ENCODE measurements at regions not wholly inside any gene's neighbourhood (a gene's known extent, or its start where the extent isn't known, plus 50 kb on each side); places are given as distances from the start of the nearest gene placed in this dataset.
"Not testable (repeated sequence)": the region's sequence is repeated elsewhere in the genome, so short reads cannot be mapped to it uniquely, and the experiment has no call there.

DNA sequence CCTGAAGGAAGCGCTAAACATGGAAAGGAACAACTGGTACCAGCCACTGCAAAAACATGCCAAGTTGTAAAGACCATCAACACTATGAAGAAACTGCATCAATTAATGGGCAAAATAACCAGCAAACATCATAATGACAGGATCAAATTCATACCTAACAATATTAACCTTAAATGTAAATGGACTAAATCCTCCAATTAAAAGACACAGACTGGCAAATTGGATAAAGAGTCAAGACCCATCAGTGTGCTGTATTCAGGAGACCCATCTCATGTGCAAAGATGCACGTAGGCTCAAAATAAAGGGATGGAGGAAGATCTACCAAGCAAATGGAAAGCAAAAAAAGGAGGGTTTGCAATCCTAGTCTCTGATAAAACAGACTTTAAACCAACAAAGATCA is 111.3 kb upstream of the PIK3R1 start:
- TF ChIP-seq CTCF (conservative IDR thresholded peaks at IDR 0.05); EZH2 (IDR thresholded peaks at IDR 0.05; ENCODE audit: low read depth): not testable (repeated sequence)
